ENCODE measurements at regions not wholly inside any gene's neighbourhood (a gene's known extent, or its start where the extent isn't known, plus 50 kb on each side); places are given as distances from the start of the nearest gene placed in this dataset.
"Not testable (repeated sequence)": the region's sequence is repeated elsewhere in the genome, so short reads cannot be mapped to it uniquely, and the experiment has no call there.

DNA sequence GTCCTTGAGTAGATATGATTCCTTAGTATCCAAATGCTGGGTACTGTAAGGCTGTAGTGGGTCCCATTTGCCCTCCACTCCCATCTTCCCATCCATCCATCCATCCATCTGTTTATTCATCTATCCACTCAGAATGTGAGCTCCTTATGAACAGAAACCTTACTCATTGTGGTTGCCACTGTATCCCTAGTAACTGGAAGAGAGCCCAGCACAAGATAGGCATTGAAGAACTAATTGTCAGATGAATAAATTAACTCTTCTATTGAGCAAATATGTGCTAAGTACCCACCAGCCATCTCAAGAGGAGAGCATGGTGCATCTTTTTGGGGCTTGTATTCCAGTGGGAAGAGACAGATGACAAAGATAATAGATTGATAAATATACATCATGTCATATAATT, 86.4 kb upstream of the SEZ6L start:
- no TSS peak for BruUV-seq (replicated peaks)
- CTCF ChIA-PET = no interaction called here
- Mint-ChIP-seq H3K36me3 (ENCODE audit: insufficient read depth, unreplicated experiment) (no peaks in the 10 kb centered on the region), H3K9me3 (ENCODE audit: unreplicated experiment) (peaks cover 7% of the 10 kb centered on the region), H3K4me3 (ENCODE audit: unreplicated experiment) (no peak overlapping the region), H3K27ac (ENCODE audit: low read depth, unreplicated experiment) (no peak overlapping the region), H3K27me3 (ENCODE audit: insufficient read depth, unreplicated experiment) (no peaks in the 10 kb centered on the region), H3K4me1 (ENCODE audit: insufficient read depth, unreplicated experiment) (no peaks in the 10 kb centered on the region)
- POLR2A ChIA-PET = no interaction called here
- intact Hi-C loops (cut with micrococcal nuclease) = no loop called here
- TF ChIP-seq, protein P1, sequence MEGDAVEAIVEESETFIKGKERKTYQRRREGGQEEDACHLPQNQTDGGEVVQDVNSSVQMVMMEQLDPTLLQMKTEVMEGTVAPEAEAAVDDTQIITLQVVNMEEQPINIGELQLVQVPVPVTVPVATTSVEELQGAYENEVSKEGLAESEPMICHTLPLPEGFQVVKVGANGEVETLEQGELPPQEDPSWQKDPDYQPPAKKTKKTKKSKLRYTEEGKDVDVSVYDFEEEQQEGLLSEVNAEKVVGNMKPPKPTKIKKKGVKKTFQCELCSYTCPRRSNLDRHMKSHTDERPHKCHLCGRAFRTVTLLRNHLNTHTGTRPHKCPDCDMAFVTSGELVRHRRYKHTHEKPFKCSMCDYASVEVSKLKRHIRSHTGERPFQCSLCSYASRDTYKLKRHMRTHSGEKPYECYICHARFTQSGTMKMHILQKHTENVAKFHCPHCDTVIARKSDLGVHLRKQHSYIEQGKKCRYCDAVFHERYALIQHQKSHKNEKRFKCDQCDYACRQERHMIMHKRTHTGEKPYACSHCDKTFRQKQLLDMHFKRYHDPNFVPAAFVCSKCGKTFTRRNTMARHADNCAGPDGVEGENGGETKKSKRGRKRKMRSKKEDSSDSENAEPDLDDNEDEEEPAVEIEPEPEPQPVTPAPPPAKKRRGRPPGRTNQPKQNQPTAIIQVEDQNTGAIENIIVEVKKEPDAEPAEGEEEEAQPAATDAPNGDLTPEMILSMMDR (IDR thresholded peaks at IDR 0.05; ENCODE audit: unreplicated experiment) = no peak
- no peak for DNase-seq (ENCODE audit: unreplicated experiment)

DNA sequence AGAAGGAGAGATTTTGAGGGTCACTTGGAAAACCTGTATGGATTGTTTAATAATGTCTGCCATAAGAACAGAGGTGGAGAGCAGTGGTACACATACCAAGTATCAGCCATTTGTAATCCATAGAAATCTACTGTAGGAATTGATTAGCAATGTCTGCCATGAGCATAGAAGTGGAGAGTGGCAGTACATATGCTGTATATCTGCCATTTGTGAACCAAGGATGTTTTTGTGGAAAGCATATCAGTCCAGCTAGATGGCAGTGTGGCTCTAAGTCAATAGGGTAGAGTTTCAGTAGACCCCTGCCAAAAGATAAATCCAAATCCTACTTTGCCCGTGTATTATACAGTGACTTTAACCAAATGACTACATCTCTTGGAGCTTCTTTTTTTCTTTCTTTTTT, 82.9 kb upstream of the SEZ6L start:
- Mint-ChIP-seq H3K9me3 (ENCODE audit: unreplicated experiment) (no peaks in the 10 kb centered on the region), H3K4me3 (ENCODE audit: unreplicated experiment) (no peak overlapping the region), H3K27ac (ENCODE audit: low read depth, unreplicated experiment) (no peak overlapping the region), H3K27me3 (ENCODE audit: insufficient read depth, unreplicated experiment) (peaks cover 6% of the 10 kb centered on the region), H3K4me1 (ENCODE audit: insufficient read depth, unreplicated experiment) (no peaks in the 10 kb centered on the region), H3K36me3 (ENCODE audit: insufficient read depth, unreplicated experiment) (no peaks in the 10 kb centered on the region)
- DNase-seq (ENCODE audit: unreplicated experiment) = no peak
- ChIA-PET POLR2A (no interaction called here), CTCF (interaction anchor here (0.7 to 0.9 kb wide), 2 partner anchors 59 to 101 kb away, joined by 3 read pairs; no protein-coding TSS in a partner anchor)
- BruUV-seq (replicated peaks) = no TSS peak
- intact Hi-C loops (cut with micrococcal nuclease) = loop anchor here (5.0 kb wide), 1 partner anchor 246 kb away; no protein-coding TSS in a partner anchor
- TF ChIP-seq, protein P1 (IDR thresholded peaks at IDR 0.05; ENCODE audit: unreplicated experiment) = no peak

DNA sequence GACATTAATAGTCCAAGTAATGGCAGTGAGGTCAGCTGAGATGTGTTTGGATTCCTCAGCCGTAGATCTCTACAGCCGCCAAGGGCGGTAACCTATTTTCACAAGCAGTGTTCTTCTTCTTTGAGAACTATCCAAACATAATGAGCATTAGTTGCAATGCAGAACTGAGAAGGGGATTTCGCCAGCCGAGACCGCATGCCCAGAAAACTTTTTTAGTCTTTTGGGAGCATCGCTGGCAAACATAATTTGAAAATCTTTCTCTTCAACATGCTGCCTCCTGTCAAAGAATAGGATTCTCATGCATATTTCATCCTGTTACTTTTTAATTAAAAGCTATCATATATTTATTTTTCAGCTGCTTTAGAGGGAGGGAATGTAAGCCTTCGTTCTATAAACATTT, 81.4 kb upstream of the SEZ6L start:
- ChIA-PET CTCF (no interaction called here), POLR2A (no interaction called here)
- no peaks in the 10 kb centered on the region for H3K9me3 Mint-ChIP-seq (ENCODE audit: unreplicated experiment)
- peaks cover 21% of the 10 kb centered on the region for H3K27me3 Mint-ChIP-seq (ENCODE audit: insufficient read depth, unreplicated experiment)
- intact Hi-C loops (cut with micrococcal nuclease) = loop anchor here (5.0 kb wide), 1 partner anchor 244 kb away; no protein-coding TSS in a partner anchor
- H3K27ac Mint-ChIP-seq (ENCODE audit: low read depth, unreplicated experiment) = no peak overlapping the region
- no TSS peak for BruUV-seq (replicated peaks)
- no peaks in the 10 kb centered on the region for H3K4me1 Mint-ChIP-seq (ENCODE audit: insufficient read depth, unreplicated experiment)
- H3K36me3 Mint-ChIP-seq (ENCODE audit: insufficient read depth, unreplicated experiment) = no peaks in the 10 kb centered on the region
- TF ChIP-seq, protein P1 (IDR thresholded peaks at IDR 0.05; ENCODE audit: unreplicated experiment) = no peak
- H3K4me3 Mint-ChIP-seq (ENCODE audit: unreplicated experiment) = no peak overlapping the region
- no peak for DNase-seq (ENCODE audit: unreplicated experiment)

GRCh38 chr22:26090821-26091220, 78.4 kb upstream of the SEZ6L start:
- Mint-ChIP-seq H3K4me3 (ENCODE audit: unreplicated experiment) (no peak overlapping the region), H3K9me3 (ENCODE audit: unreplicated experiment) (no peaks in the 10 kb centered on the region)
- intact Hi-C loops (cut with micrococcal nuclease) = no loop called here

GRCh38 chr22:26094497-26094896, 74.8 kb upstream of the SEZ6L start:
- H3K27me3 Mint-ChIP-seq (ENCODE audit: insufficient read depth, unreplicated experiment) = peaks cover 22% of the 10 kb centered on the region
- H3K36me3 Mint-ChIP-seq (ENCODE audit: insufficient read depth, unreplicated experiment); H3K27ac Mint-ChIP-seq (ENCODE audit: low read depth, unreplicated experiment); H3K4me3 Mint-ChIP-seq (ENCODE audit: unreplicated experiment); H3K9me3 Mint-ChIP-seq (ENCODE audit: unreplicated experiment); CTCF ChIA-PET; DNase-seq (ENCODE audit: unreplicated experiment); intact Hi-C loops (cut with micrococcal nuclease); H3K4me1 Mint-ChIP-seq (ENCODE audit: insufficient read depth, unreplicated experiment); BruUV-seq (replicated peaks): not testable (repeated sequence)
- POLR2A ChIA-PET = interaction anchor here (0.9 kb wide), 1 partner anchor 606 kb away, joined by 3 read pairs; no protein-coding TSS in a partner anchor

More at GRCh38 chr22:26090821-26091220, 78.4 kb upstream of the SEZ6L start:
- Mint-ChIP-seq H3K36me3 (ENCODE audit: insufficient read depth, unreplicated experiment) (no peaks in the 10 kb centered on the region), H3K27me3 (ENCODE audit: insufficient read depth, unreplicated experiment) (peaks cover 22% of the 10 kb centered on the region), H3K27ac (ENCODE audit: low read depth, unreplicated experiment) (no peak overlapping the region), H3K4me1 (ENCODE audit: insufficient read depth, unreplicated experiment) (no peaks in the 10 kb centered on the region)
- no peak for DNase-seq (ENCODE audit: unreplicated experiment)
- ChIA-PET POLR2A (interaction anchor here (0.7 kb wide), 1 partner anchor 264 kb away, joined by 3 read pairs; no protein-coding TSS in a partner anchor), CTCF (no interaction called here)
- no TSS peak for BruUV-seq (replicated peaks)
- TF ChIP-seq, protein P1 (IDR thresholded peaks at IDR 0.05; ENCODE audit: unreplicated experiment) = no peak

Data from MCF 10A (cell line).